Hepatocyte (in vitro differentiated cells): ENCODE measurements at regions not wholly inside any gene's neighbourhood (a gene's known extent, or its start where the extent isn't known, plus 50 kb on each side); places are given as distances from the start of the nearest gene placed in this dataset.

Experiments used
- DNase-seq: peaks from one replicate; pipeline ENCODE4 v3.0.0-alpha.2; 2016; ENCODE audit warnings: low spot score
- H2AFZ ChIP-seq: fragments of 200-600 bp; sonication (generic); 2 replicates; pipeline ENCODE4 v1.6.0; 2016; ENCODE audit warnings: antibody characterized with exemption, mild to moderate bottlenecking
- H3K27ac ChIP-seq: fragments of 200-600 bp; sonication (generic); 2 replicates; pipeline ENCODE4 v1.5.1; 2016; ENCODE audit warnings: mild to moderate bottlenecking
- H3K27me3 ChIP-seq: fragments of 200-600 bp; sonication (generic); 2 replicates; pipeline ENCODE4 v1.6.1; 2016
- H3K36me3 ChIP-seq: fragments of 200-600 bp; sonication (generic); replicated peaks from 2 replicates; pipeline ENCODE4 v1.5.1; 2016; ENCODE audit warnings: low read depth; ENCODE audit not compliant: insufficient read depth
- H3K4me1 ChIP-seq: fragments of 200-600 bp; sonication (generic); 2 replicates; pipeline ENCODE4 v1.5.1; 2016; ENCODE audit warnings: mild to moderate bottlenecking, moderate library complexity; ENCODE audit not compliant: insufficient read depth
- H3K4me2 ChIP-seq: fragments of 200-600 bp; sonication (generic); 2 replicates; pipeline ENCODE4 v1.6.0; 2016
- H3K4me3 ChIP-seq: fragments of 200-600 bp; sonication (generic); 2 replicates; pipeline ENCODE4 v1.5.1; 2016; ENCODE audit warnings: mild to moderate bottlenecking
- H3K79me2 ChIP-seq: fragments of 200-600 bp; sonication (generic); 2 replicates; pipeline ENCODE4 v1.6.0; 2017; ENCODE audit warnings: mild to moderate bottlenecking
- H3K9me2 ChIP-seq: fragments of 200-600 bp; sonication (generic); replicated peaks from 2 replicates; pipeline ENCODE4 v1.6.0; 2017; ENCODE audit warnings: mild to moderate bottlenecking; ENCODE audit not compliant: insufficient read depth
- H3K9me3 ChIP-seq: fragments of 200-600 bp; sonication (generic); 2 replicates; pipeline ENCODE4 v1.5.1; 2016; ENCODE audit warnings: low read depth, mild to moderate bottlenecking
- H4K20me1 ChIP-seq: fragments of 200-600 bp; sonication (generic); 2 replicates; pipeline ENCODE4 v1.6.0; 2016; ENCODE audit warnings: mild to moderate bottlenecking; ENCODE audit not compliant: insufficient read depth, poor library complexity, severe bottlenecking
- EZH2 ChIP-seq: fragments of 200-600 bp; sonication (generic); IDR thresholded peaks from 2 replicates; pipeline ENCODE4 v1.6.1; 2016; ENCODE audit warnings: antibody characterized with exemption, mild to moderate bottlenecking, borderline replicate concordance
- EZH2phosphoT487 ChIP-seq: fragments of 200-600 bp; sonication (generic); IDR thresholded peaks from one replicate; pipeline ENCODE4 v1.6.1; 2018; ENCODE audit warnings: antibody characterized with exemption, mild to moderate bottlenecking, low read depth, moderate library complexity; ENCODE audit not compliant: unreplicated experiment, severe bottlenecking
- WGBS: methylation state at CpG from one replicate; pipeline ENCODE4 v1.1.6; 2016; ENCODE audit warnings: low lambda C conversion rate; ENCODE audit errors: missing lambda C conversion rate; 5-methylcytosine and 5-hydroxymethylcytosine counted together
- TF ChIP-seq, protein P1 (sequence below): fragments of 200-600 bp; sonication (generic); IDR thresholded peaks from 2 replicates; pipeline ENCODE4 v1.5.1; 2016; ENCODE audit warnings: antibody characterized with exemption, mild to moderate bottlenecking; ENCODE audit not compliant: poor library complexity

DNA sequence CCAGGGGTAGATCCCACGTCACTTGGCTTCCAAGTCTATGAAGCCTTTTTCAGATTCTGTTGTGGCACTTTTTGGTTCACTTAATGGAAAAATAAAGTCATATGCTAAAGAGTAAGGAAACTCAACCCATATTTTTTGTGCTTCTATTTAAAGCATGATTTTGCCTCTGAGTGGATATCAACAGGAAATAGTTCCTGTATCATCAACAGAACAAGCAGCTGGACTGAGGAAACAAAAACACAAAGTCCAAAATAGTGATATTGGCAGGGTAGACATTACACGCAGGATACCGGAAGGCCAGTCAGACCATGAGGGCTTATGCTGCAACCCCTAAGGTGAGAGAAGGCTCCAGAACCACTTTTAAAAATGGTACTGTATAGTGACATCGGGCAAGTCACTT, 248.3 kb upstream of the ANO5 start:
- H3K4me1 ChIP-seq, result no peaks in the 10 kb centered on the region
- no peaks in the 10 kb centered on the region for H3K36me3 ChIP-seq
- no peaks in the 10 kb centered on the region for H3K9me3 ChIP-seq
- H2AFZ ChIP-seq, result no peak overlapping the region
- H3K9me2 ChIP-seq, result no peaks in the 10 kb centered on the region
- no peak overlapping the region for H3K4me2 ChIP-seq
- H3K4me3 ChIP-seq, result no peak overlapping the region
- no peaks in the 10 kb centered on the region for H3K79me2 ChIP-seq
- no peaks in the 10 kb centered on the region for H4K20me1 ChIP-seq
- TF ChIP-seq, protein P1, sequence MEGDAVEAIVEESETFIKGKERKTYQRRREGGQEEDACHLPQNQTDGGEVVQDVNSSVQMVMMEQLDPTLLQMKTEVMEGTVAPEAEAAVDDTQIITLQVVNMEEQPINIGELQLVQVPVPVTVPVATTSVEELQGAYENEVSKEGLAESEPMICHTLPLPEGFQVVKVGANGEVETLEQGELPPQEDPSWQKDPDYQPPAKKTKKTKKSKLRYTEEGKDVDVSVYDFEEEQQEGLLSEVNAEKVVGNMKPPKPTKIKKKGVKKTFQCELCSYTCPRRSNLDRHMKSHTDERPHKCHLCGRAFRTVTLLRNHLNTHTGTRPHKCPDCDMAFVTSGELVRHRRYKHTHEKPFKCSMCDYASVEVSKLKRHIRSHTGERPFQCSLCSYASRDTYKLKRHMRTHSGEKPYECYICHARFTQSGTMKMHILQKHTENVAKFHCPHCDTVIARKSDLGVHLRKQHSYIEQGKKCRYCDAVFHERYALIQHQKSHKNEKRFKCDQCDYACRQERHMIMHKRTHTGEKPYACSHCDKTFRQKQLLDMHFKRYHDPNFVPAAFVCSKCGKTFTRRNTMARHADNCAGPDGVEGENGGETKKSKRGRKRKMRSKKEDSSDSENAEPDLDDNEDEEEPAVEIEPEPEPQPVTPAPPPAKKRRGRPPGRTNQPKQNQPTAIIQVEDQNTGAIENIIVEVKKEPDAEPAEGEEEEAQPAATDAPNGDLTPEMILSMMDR, result no peak
- TF ChIP-seq EZH2phosphoT487 (no peak), EZH2 (no peak)
- WGBS, result 83% methylated on average over 4 of the region's 4 CpGs
- no peak for DNase-seq
- H3K27me3 ChIP-seq, result no peaks in the 10 kb centered on the region
- no peak overlapping the region for H3K27ac ChIP-seq

DNA sequence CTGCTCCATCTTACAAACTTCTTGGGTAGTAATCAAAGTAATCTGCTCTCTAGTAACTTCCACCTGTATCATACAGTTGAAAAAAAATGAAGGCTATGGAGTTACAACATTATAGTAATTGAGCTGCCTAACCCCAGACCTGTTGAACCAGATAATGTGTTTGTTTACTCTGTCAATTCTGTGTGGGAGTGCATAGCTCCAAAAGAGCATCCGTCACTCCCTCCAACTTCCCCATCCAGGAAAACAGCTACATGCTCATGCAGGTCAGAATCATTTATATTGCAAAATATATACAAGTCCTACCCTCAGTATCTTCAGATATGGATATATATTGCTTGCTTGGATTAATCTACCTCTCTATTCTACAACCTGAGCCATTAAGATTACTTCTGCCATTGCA, 244.0 kb upstream of the ANO5 start:
- no peaks in the 10 kb centered on the region for H3K4me1 ChIP-seq
- H3K4me3 ChIP-seq, result no peak overlapping the region
- no peaks in the 10 kb centered on the region for H3K79me2 ChIP-seq
- H3K4me2 ChIP-seq, result no peak overlapping the region
- no peaks in the 10 kb centered on the region for H3K9me3 ChIP-seq
- H3K27ac ChIP-seq, result no peak overlapping the region
- no peak for TF ChIP-seq EZH2
- TF ChIP-seq, protein P1, result no peak
- no peak for TF ChIP-seq EZH2phosphoT487
- no peak overlapping the region for H2AFZ ChIP-seq
- no peaks in the 10 kb centered on the region for H3K27me3 ChIP-seq
- WGBS, result 50% methylated on average over 1 of the region's 1 CpG
- no peak for DNase-seq
- H3K36me3 ChIP-seq, result no peaks in the 10 kb centered on the region
- no peaks in the 10 kb centered on the region for H4K20me1 ChIP-seq
- no peaks in the 10 kb centered on the region for H3K9me2 ChIP-seq

DNA sequence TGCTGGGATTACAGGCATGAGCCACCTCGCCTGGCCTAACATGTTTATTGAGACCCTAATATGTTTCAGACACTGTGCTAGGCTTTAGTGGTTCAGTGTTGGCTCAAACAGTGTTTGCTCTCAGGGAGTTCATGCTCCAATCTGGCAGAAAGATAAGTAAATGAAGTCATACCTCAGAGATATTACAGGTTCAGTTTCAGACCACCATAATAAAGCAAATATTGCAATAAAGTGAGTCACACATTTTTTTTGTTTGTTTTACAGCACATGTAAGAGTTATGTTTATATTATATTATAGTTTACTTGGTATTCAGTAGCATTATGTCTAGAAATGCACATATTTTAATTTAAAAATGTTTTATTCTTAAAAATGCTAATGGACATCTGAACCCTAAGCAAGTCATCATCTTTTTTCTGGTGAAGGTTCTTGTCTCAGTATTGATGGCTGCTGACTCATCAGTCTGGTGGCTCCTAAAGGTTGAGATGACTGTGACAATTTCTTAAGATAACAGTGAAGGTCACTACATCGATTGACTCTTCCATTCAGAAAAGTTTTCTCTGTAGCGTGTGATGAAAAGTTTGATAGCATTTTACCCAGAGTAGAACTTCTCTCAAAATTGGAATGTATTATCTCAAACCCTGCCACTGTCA, 243.0 kb upstream of the ANO5 start:
- H3K9me2 ChIP-seq, result no peaks in the 10 kb centered on the region
- no peaks in the 10 kb centered on the region for H3K27me3 ChIP-seq
- no peak overlapping the region for H3K27ac ChIP-seq
- H3K4me3 ChIP-seq, result no peak overlapping the region
- H3K4me2 ChIP-seq, result no peak overlapping the region
- no peaks in the 10 kb centered on the region for H3K36me3 ChIP-seq
- H4K20me1 ChIP-seq, result no peaks in the 10 kb centered on the region
- H3K79me2 ChIP-seq, result no peaks in the 10 kb centered on the region
- 82% methylated on average over 3 of the region's 3 CpGs for WGBS
- H3K9me3 ChIP-seq, result no peaks in the 10 kb centered on the region
- H2AFZ ChIP-seq, result no peak overlapping the region
- no peaks in the 10 kb centered on the region for H3K4me1 ChIP-seq
- TF ChIP-seq, protein P1, result no peak
- TF ChIP-seq EZH2 (no peak), EZH2phosphoT487 (no peak)
- no peak for DNase-seq
